Upper lobe of left lung (tissue), 4 donors: ENCODE measurements at regions not wholly inside any gene's neighbourhood (a gene's known extent, or its start where the extent isn't known, plus 50 kb on each side); places are given as distances from the start of the nearest gene placed in this dataset.

ENCODE experiments used
- EP300 ChIP-seq, 4 donors: sonication (generic); formaldehyde crosslinking; IDR thresholded peaks; one replicate each; pipeline ENCODE4 v1.5.1; 2017; ENCODE audit warnings: antibody characterized with exemption in 4 of 4, control low read depth in 2 of 4
- POLR2A ChIP-seq, 4 donors: fragments of 450-650 bp; IDR thresholded peaks; one replicate each; pipeline ENCODE4 v1.5.1; 2016 to 2017; ENCODE audit warnings: antibody characterized with exemption in 4 of 4, mild to moderate bottlenecking in 2 of 4
- POLR2AphosphoS5 ChIP-seq, 2 donors: sonication (generic); formaldehyde crosslinking; IDR thresholded peaks; one replicate each; pipeline ENCODE4 v1.5.1; 2017; ENCODE audit warnings: antibody characterized with exemption in 2 of 2
- TF ChIP-seq, protein P1 (sequence below), 6 experiments: fragments of 450-650 bp in 4 of 6; fragments of 200-600 bp in 2 of 6; sonication (generic) in 2 of 6; IDR thresholded peaks; one replicate each; pipeline ENCODE4 v1.5.1; 2016 to 2019; ENCODE audit warnings: antibody characterized with exemption in 6 of 6

GRCh38 chr9:17969232-17969631, 390.4 kb downstream of the SH3GL2 start:
- TF ChIP-seq POLR2A (IDR thresholded peaks at IDR 0.05) (no peak), POLR2AphosphoS5 (IDR thresholded peaks at IDR 0.05) (no peak), EP300 (IDR thresholded peaks at IDR 0.05) (no peak)
- TF ChIP-seq, protein P1, sequence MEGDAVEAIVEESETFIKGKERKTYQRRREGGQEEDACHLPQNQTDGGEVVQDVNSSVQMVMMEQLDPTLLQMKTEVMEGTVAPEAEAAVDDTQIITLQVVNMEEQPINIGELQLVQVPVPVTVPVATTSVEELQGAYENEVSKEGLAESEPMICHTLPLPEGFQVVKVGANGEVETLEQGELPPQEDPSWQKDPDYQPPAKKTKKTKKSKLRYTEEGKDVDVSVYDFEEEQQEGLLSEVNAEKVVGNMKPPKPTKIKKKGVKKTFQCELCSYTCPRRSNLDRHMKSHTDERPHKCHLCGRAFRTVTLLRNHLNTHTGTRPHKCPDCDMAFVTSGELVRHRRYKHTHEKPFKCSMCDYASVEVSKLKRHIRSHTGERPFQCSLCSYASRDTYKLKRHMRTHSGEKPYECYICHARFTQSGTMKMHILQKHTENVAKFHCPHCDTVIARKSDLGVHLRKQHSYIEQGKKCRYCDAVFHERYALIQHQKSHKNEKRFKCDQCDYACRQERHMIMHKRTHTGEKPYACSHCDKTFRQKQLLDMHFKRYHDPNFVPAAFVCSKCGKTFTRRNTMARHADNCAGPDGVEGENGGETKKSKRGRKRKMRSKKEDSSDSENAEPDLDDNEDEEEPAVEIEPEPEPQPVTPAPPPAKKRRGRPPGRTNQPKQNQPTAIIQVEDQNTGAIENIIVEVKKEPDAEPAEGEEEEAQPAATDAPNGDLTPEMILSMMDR (IDR thresholded peaks at IDR 0.05) = no peak
